HG03442 (cell line): ENCODE measurements at regions not wholly inside any gene's neighbourhood (a gene's known extent, or its start where the extent isn't known, plus 50 kb on each side); places are given as distances from the start of the nearest gene placed in this dataset.
"Not testable (repeated sequence)": the region's sequence is repeated elsewhere in the genome, so short reads cannot be mapped to it uniquely, and the experiment has no call there.

Experiments
- ATAC-seq: cut with Tn5 transposase; IDR thresholded peaks from one replicate; pipeline ENCODE4 v1.9.1; 2021; ENCODE audit warnings: mild to moderate bottlenecking, moderate library complexity; ENCODE audit not compliant: unreplicated experiment

- no peak for ATAC-seq
Measured at GRCh38 chr19:30848636-30849425, 476.6 kb downstream of the ZNF536 start.

DNA sequence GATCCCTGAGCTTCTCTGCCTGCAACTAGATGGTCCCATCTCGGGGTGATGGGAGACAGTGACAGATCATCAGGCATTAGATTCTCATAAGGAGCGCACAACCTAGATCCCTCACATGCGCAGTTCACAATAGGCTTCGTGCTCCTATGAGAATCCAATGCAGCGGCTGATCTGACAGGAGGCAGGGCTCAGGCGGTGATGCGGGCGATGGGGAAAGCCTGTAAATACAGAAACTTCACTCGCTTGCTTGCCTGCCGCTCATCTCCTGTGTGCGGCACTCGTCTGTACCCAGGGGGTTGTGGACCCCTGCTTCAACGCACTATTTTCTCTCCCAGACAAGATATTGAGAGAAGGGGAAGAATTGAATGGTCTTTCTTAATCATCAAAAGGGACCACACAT lies 473.9 kb downstream of the ZNF536 start:
- no peak for ATAC-seq

GRCh38 chr19:30842926-30843325 lies 470.7 kb downstream of the ZNF536 start:
- no peak for ATAC-seq

DNA sequence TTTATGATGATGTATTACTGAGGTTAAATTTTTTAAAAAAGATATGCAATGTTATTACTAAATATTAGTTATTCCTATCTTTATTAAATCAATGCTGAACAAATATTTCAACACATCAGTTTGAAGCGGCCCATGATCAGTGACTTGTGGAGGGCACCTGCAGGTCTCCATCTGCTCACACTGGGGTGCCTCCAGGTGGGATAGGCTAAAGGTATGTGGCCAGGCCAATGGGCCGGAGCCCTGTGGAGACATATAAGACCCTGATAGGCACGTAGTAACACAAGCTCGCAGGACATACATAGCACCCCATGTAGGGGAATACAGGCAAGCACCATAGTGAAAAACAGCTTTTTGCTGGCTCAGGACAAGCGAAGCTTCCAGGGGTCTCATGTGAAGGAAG lies 469.8 kb downstream of the ZNF536 start:
- no peak for ATAC-seq

DNA sequence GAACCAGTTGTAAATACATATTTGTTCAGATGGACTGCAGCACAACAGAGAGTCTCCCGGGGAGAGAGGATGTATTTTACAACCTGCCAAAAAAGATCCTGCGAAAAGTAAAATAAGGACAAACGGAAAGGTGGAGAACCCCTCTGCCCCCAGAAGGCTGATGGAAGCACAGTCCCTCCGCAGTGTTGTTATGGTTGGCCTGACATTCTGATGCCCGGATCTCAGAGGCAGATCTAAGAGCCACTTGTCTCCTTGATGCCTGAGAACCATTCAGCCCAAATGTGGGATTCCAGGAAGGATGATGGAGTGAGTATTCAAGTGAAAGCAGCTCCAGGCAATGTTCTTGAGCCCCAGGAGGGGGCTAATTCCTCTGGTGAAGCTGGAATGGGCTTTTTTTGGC lies 458.7 kb downstream of the ZNF536 start:
- no peak for ATAC-seq

DNA sequence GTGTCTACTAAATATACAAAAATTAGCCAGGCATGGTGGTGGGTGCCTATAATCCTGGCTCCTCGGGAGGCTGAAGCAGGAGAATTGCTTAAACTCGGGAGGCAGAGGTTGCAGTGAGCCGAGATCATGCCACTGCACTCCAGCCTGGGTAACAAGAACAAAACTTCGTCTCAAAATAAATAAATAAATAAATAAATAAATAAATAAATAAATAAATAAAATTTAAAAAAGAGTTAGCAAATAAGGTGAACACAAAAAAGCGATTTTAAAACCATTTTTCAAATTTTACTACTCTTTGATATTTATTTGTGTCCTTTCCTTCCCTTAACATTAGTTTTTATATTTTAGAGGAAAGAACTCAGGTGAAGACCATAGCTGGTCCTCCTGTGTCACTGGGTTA lies 453.3 kb downstream of the ZNF536 start:
- not testable (repeated sequence) for ATAC-seq

DNA sequence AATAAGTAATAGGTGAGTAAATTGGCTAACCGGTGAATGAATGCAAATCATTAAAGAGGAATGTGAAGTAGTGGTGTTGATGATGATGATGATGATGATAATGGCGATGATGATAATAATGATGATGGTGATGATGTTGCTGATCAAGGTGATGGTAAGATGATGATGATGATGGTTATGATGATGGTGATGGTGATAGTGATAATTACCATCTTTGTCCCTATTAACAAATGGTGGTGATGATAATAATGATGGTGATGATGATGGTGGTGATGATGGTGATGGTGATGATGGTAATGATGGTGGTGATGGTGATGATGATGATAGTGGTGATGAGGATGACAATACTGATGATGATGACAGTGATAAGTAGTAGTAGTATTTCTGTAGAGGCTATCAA lies 452.6 kb downstream of the ZNF536 start:
- ATAC-seq = no peak

- ATAC-seq = no peak
Measured at GRCh38 chr19:30817965-30818567, 445.9 kb downstream of the ZNF536 start.

DNA sequence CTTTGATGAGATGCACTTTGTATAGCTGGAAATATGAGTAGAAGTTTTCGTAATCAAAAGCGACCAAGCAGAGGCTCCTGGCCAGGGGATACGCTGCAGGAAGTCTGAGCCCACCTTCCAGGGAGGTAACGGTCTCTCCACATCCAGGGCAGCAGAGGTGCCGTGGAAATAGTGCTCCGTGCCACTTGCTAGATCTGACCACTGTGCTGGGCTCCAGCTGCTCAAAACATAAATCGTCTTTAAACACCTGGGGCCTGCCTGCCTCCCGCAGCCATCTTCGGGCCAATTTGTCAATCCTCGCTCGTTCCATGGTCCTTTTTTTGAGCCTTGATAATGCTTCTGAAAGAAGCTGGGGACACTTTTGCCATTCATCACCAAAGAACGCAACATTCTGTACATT lies 445.0 kb downstream of the ZNF536 start:
- no peak for ATAC-seq

GRCh38 chr19:30815889-30816580 lies 443.9 kb downstream of the ZNF536 start:
- no peak for ATAC-seq

DNA sequence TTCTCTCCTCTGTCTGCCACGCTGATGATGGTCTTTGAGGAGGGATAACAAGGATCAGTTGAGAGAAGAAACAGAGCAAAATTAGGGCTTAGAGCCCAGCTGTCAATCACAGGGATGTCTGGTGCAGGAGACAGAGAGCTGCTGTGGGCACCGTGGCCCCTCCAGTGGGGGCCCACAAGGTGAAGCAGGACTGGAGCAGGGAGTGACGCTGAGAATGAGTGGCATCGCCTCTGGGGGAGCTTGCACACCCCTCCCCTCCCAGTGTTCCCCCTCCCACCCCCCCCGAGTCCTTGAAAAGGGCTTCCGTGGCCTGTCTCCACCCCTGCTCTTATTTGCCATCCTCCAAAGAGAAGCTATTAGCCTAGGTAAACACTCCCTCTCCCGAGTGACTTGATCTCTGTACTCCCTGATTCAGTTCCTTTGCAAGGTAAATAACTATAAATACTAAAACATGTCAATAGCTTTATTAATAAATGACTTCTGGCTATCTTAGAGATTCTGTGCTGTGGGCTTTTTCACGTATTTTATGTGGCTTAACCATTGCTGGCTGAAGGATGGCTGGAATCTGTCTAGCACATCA lies 440.0 kb downstream of the ZNF536 start:
- no peak for ATAC-seq

DNA sequence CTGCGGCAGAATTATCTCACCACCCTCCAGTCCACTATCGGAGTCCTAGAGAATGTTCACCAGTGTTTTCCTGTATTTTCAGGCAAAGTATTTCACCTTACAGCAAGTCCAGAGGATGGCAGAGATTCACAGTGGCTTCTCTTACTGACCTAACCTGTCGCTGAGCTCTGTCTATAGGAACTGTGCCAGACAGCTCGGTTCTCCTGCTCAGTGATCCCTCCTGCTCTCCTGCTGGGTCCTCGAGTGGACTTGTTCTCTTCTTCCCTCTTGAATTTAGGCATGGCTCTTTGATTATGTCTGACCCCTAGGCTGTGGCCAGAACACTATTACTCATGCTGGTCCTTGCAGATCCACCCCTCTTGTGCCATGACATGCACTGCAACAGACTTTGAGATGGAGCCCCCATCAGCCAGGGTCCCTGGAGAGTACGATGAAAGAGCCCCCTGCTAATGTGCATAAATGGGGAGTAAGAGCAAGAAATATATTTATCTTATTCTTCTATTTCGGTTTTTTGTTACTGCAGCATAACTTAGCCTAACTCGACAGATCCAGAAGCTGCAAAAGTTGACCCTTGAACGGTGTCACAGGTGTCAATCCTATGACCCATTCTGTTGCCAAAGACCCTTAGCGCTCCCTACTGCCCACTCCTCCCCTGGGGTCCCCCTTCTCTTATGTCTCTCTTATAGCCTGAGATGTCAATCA lies 439.4 kb downstream of the ZNF536 start:
- ATAC-seq = no peak

GRCh38 chr19:30810726-30811125 lies 438.5 kb downstream of the ZNF536 start:
- no peak for ATAC-seq

DNA sequence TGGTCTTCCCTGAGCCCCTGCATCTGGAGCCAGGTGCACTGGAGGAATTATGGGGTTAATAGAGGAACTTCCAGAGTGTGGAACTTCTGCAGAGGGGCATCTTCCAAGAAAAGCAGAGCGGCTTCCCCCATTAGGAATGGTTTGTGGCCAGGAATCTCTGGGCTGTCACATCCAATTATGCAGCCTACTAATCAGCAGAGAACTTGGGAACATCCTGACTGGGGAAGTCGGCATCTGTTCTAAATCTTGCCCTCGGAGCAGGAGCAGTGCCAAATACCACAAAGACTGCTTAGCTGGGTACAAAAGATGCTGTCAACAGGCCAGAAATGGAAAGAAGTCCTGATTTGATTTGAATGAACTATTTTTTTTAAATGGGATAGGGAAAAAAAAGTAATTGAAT lies 435.1 kb downstream of the ZNF536 start:
- no peak for ATAC-seq

DNA sequence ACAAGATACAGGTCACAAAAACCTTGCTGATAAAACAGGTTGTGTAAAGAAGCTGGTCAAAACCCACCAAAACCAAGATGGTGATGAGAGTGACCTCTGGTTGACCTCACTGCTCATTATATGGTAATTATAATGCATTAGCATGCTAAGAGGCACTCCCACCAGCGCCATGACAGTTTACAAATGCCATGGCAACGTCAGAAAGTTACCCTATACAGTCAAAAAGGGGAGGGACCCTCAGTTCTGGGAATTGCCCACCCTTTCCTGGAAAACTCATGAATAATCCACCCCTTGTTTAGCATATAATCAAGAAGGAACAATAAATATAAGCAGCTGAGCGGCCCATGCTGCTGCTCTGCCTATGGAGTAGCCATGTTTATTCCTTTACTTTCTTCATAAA lies 434.1 kb downstream of the ZNF536 start:
- ATAC-seq = no peak

- no peak for ATAC-seq
Measured at GRCh38 chr19:30804751-30805150, 432.6 kb downstream of the ZNF536 start.

- ATAC-seq = not testable (repeated sequence)
Measured at GRCh38 chr19:30804333-30804732, 432.1 kb downstream of the ZNF536 start.

DNA sequence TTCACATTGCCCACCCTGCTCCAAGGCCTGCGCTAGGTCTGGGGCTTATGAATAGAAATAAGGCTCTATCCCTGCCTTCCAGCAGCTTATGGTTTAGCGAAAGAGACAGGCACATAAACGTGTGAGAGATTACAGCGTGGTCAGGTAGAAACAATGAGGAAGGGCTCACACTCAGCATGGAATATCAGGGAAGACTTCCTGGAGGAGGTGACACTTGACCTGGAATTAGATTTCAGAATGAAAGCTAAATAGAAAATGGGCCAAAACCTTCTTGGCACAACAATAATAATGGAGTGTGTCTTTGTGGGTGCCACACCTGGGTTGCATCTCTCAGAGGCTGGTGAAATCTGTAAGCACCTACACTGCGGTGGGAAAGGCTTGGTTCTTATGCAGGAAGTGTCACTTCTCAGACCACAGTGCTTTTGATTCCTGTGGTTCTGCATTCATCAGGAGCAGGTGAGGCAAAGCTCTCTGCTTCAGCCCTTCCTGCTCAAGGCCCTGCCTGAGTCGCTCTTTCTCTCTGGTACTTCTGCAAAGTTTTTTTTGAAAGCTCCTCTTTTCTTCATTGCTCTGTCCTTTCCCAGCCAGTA lies 430.3 kb downstream of the ZNF536 start:
- no peak for ATAC-seq

DNA sequence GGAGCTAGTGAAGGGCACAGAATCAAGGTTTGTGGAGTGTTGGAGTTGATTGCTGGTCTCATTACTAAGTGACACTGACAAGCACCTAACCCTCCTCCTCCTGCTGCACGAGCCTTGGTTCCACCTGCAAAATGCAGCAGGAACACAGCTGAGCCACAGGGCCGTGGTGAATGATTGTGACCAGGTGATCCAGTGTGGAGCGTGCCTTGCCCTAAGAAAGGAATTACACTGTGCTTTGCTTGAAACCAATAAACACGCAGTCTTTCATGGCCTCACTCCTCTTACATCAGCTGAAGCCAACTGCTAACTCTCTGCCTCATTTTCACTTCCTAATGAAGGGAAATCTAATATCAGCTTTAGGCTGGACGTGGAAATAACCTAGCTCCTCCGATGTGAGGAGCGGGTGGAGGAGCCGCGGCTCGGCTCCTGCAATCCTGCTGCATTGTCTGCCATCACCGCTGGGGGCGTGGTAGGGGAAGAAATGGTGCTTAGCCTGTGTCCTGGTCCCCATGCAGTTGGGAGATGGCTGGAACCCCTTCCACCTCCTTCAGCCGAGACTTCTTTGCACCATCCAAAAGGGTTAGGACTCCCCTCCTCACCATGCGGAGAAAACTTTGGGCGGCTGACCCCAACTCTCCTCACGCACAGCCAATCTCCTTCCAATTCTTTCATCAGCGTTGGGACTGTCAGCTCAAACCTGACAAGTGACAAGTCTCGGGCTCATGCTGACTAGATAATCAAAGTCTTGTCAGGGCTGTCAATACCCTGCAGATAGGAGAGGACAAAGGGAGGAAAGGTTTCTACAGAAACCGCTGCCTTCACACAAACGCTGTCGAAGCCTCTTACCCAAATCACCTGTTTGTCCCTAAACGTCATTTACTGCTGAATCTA lies 427.9 kb downstream of the ZNF536 start:
- no peak for ATAC-seq

GRCh38 chr19:30795727-30796126 lies 423.5 kb downstream of the ZNF536 start:
- no peak for ATAC-seq
